SU-DHL-6 (cell line): ENCODE measurements at regions not wholly inside any gene's neighbourhood (a gene's known extent, or its start where the extent isn't known, plus 50 kb on each side); places are given as distances from the start of the nearest gene placed in this dataset.
"Not testable (repeated sequence)": the region's sequence is repeated elsewhere in the genome, so short reads cannot be mapped to it uniquely, and the experiment has no call there.

Source experiments
- H2AFZ ChIP-seq: fragments of 200-600 bp; sonication (generic); 2 replicates; pipeline ENCODE4 v1.6.1; 2014; ENCODE audit warnings: low read depth, mild to moderate bottlenecking, moderate library complexity, mixed read lengths, antibody characterized with exemption, low read length; ENCODE audit not compliant: severe bottlenecking
- H3F3A ChIP-seq: fragments of 200-600 bp; shearing (Covaris generic); 2 replicates; pipeline ENCODE4 v1.6.0; 2016; ENCODE audit warnings: antibody characterized with exemption, mild to moderate bottlenecking; ENCODE audit not compliant: insufficient read depth
- H3K27ac ChIP-seq: fragments of 200-600 bp; sonication (generic); 2 replicates; pipeline ENCODE4 v1.5.1; 2016; ENCODE audit warnings: low read depth, mild to moderate bottlenecking, low read length, moderate library complexity, mixed read lengths
- H3K27me3 ChIP-seq: fragments of 200-600 bp; sonication (generic), shearing (Covaris generic); 2 replicates; pipeline ENCODE4 v1.6.0; 2014; ENCODE audit warnings: mild to moderate bottlenecking, low read length
- H3K36me3 ChIP-seq: fragments of 200-600 bp; sonication (generic); 2 replicates; pipeline ENCODE4 v1.6.1; 2014; ENCODE audit warnings: mild to moderate bottlenecking, low read length, mixed read lengths
- H3K4me2 ChIP-seq: fragments of 300-600, 200-600 bp; shearing (Covaris generic), sonication (generic); 2 replicates; pipeline ENCODE4 v1.6.0; 2014; ENCODE audit warnings: low read length, low read depth, mild to moderate bottlenecking; ENCODE audit not compliant: poor library complexity, severe bottlenecking
- H3K4me3 ChIP-seq: fragments of 200-600 bp; sonication (generic); 2 replicates; pipeline ENCODE4 v1.5.1; 2014; ENCODE audit warnings: antibody characterized with exemption, low read length, mild to moderate bottlenecking, mixed read lengths; ENCODE audit not compliant: insufficient read depth, poor library complexity, severe bottlenecking
- H3K79me2 ChIP-seq: fragments of 200-600 bp; sonication (generic); 2 replicates; pipeline ENCODE4 v1.6.1; 2014; ENCODE audit warnings: mild to moderate bottlenecking, low read length, moderate library complexity; ENCODE audit not compliant: insufficient read depth
- H3K9ac ChIP-seq: fragments of 200-600 bp; sonication (generic); 2 replicates; pipeline ENCODE4 v1.7.0; 2014; ENCODE audit warnings: mild to moderate bottlenecking, low read length
- H3K9me2 ChIP-seq: fragments of 200-600 bp; sonication (generic); replicated peaks from 2 replicates; pipeline ENCODE4 v1.6.1; 2014; ENCODE audit warnings: low read length; ENCODE audit not compliant: insufficient read depth
- H3K9me3 ChIP-seq: fragments of 200-600 bp; sonication (generic); 2 replicates; pipeline ENCODE4 v1.6.1; 2014; ENCODE audit warnings: low read length, mixed read lengths; ENCODE audit not compliant: insufficient read depth
- H4K20me1 ChIP-seq: fragments of 200-600 bp; sonication (generic); 2 replicates; pipeline ENCODE4 v1.6.1; 2014; ENCODE audit warnings: low read depth, mild to moderate bottlenecking, antibody characterized with exemption, low read length, moderate library complexity, mixed read lengths
- EZH2phosphoT487 ChIP-seq: fragments of 200-600 bp; sonication (generic), shearing (Covaris generic); conservative IDR thresholded peaks from 2 replicates; pipeline ENCODE4 v1.6.1; 2018; ENCODE audit warnings: mild to moderate bottlenecking, antibody characterized with exemption, low read length, moderate library complexity, mixed read lengths
- TF ChIP-seq, protein P1 (sequence below): fragments of 200-600 bp; sonication (generic); IDR thresholded peaks from one replicate; pipeline ENCODE4 v1.5.1; 2017; ENCODE audit warnings: antibody characterized with exemption, mild to moderate bottlenecking, low read length, moderate library complexity; ENCODE audit not compliant: insufficient read depth, poor library complexity, severe bottlenecking

DNA sequence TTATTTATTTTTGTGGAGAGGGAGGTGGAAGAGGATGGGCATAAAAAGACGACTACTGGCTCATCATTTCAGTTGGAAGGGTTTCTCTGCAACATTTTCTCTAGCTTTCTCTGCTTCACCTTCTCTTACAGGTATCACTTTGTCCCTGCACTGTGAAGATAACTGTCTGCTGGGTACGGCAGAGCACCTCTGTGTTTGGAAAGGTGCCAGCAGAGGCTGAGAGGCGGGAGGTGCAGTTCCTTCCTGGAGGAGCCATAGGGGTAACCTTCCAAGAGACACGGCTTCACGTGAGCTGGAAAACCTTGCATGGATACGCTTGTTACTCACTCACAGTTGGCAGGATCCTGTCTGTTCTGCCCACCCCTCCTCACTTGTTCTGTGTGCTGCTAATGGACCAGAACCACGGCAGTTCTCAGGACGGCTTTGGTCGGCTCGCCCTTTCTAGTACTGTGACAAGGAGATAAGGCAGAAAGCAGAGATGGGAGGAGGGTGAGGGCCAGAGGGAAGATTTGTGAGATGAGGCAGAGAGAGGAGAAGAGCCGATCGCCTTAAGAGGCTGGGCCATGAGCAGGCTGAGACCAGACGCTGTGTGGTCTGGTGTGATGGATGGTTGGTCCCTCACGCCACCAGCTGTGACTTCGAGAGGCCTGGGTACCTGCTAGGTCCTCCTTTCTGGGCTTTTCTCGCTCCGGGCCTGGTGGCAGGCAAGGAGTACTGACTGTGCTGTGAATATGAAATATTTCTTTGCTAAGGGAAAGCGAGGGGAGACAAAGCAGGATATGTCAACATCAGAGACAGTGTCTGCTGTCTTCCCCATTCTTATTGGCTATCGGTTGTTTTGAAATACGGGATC, 66.8 kb downstream of the MRPL57 start:
- Histone ChIP-seq H3K79me2 (no peaks in the 10 kb centered on the region), H3K4me3 (no peak overlapping the region), H3K9me2 (no peaks in the 10 kb centered on the region), H3K4me2 (no peak overlapping the region), H4K20me1 (no peaks in the 10 kb centered on the region), H3K27me3 (no peaks in the 10 kb centered on the region), H3K36me3 (no peaks in the 10 kb centered on the region), H2AFZ (no peak overlapping the region), H3K9ac (no peak overlapping the region), H3K9me3 (no peaks in the 10 kb centered on the region), H3K27ac (no peak overlapping the region), H3F3A (no peaks in the 10 kb centered on the region)
- TF ChIP-seq, protein P1, sequence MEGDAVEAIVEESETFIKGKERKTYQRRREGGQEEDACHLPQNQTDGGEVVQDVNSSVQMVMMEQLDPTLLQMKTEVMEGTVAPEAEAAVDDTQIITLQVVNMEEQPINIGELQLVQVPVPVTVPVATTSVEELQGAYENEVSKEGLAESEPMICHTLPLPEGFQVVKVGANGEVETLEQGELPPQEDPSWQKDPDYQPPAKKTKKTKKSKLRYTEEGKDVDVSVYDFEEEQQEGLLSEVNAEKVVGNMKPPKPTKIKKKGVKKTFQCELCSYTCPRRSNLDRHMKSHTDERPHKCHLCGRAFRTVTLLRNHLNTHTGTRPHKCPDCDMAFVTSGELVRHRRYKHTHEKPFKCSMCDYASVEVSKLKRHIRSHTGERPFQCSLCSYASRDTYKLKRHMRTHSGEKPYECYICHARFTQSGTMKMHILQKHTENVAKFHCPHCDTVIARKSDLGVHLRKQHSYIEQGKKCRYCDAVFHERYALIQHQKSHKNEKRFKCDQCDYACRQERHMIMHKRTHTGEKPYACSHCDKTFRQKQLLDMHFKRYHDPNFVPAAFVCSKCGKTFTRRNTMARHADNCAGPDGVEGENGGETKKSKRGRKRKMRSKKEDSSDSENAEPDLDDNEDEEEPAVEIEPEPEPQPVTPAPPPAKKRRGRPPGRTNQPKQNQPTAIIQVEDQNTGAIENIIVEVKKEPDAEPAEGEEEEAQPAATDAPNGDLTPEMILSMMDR = no peak
- TF ChIP-seq EZH2phosphoT487 = no peak

DNA sequence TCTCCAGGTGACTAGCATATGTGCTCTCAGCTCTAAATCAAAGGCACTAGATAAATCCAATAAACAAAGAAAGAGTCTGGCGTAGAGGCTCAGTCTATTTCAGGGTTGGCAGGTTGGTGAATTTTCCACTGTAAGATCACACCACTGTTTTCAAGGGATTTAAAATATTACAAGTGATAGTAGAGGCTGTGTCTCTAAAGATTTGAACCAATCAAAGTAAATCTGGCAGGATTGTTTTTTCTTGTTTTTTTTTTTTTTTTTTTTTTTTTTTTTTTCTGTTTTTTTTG, 67.4 kb downstream of the MRPL57 start:
- H3K79me2 ChIP-seq, H2AFZ ChIP-seq, H3K9me2 ChIP-seq, H3K27ac ChIP-seq, H3F3A ChIP-seq, H3K27me3 ChIP-seq, H3K4me2 ChIP-seq, H3K9ac ChIP-seq, H3K9me3 ChIP-seq, H3K4me3 ChIP-seq, H3K36me3 ChIP-seq, H4K20me1 ChIP-seq: not testable (repeated sequence)

DNA sequence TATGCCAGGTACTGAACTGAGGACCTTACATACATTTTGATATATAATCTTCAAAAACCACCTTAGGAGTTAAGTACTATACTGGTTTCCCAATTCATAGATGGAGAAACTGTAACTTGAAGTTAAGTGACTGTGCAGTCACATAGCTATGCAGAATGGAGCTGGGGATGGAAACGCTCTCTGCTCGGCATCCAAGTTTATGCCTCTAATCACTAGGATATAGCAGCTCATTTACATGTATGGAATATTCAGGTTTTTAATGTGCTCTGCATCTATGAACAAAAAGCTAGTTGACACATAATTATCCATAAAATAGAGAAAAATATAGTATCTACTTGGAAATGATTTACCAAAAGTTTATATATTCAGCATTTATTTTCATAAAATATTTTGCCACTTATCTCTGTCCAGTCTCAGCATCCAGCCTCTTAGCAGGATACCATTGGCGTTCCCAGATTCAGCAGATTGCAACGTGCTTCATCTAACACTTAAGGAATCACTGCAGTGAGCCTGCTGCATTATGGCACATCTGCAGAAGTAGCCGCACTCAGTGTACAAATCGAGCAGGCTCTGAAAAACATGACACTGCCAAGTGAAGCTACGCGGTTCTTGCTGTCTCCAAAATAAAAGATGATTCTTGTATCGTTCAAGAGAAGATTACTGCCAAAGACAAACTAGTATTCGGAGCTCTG, 70.4 kb downstream of the MRPL57 start:
- Histone ChIP-seq H2AFZ (no peak overlapping the region), H3K27me3 (no peaks in the 10 kb centered on the region), H4K20me1 (no peaks in the 10 kb centered on the region), H3K27ac (no peak overlapping the region), H3K4me2 (no peak overlapping the region), H3K9me2 (no peaks in the 10 kb centered on the region), H3K9ac (no peak overlapping the region), H3K79me2 (no peaks in the 10 kb centered on the region), H3K9me3 (no peaks in the 10 kb centered on the region), H3F3A (no peaks in the 10 kb centered on the region), H3K4me3 (no peak overlapping the region), H3K36me3 (no peaks in the 10 kb centered on the region)
- TF ChIP-seq EZH2phosphoT487 = no peak
- TF ChIP-seq, protein P1 = no peak

DNA sequence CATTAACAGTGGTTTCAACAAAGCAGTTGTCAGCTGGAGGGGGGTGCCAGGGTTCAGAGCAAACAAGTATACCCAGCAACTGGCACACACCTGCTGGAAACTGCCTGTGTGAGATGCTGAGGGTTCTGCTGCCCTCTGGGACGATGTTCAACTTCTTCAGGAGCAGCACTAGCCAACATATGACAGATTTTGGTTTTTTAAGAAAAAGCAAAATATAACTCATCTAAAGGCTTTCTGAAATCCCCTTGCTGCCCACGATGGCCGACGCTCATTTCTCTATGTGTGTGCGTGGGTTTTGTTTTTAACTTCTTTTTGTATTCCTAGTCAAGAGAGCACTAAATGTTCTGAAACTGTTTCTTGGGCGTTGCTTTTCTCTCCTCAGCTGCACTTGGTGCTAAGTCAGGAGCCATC, 79.9 kb downstream of the MRPL57 start:
- TF ChIP-seq, protein P1 = no peak
- TF ChIP-seq EZH2phosphoT487 = no peak

More for the DNA sequence above, 79.9 kb downstream of the MRPL57 start:
- no peaks in the 10 kb centered on the region for H3K79me2 ChIP-seq
- no peaks in the 10 kb centered on the region for H3K9me2 ChIP-seq
- no peak overlapping the region for H3K27ac ChIP-seq
- no peaks in the 10 kb centered on the region for H3K27me3 ChIP-seq
- H3K9ac ChIP-seq = no peak overlapping the region
- H3K4me2 ChIP-seq = no peak overlapping the region
- H3K4me3 ChIP-seq = no peak overlapping the region
- H4K20me1 ChIP-seq = no peaks in the 10 kb centered on the region
- H2AFZ ChIP-seq = no peak overlapping the region
- no peaks in the 10 kb centered on the region for H3K9me3 ChIP-seq
- no peaks in the 10 kb centered on the region for H3F3A ChIP-seq
- H3K36me3 ChIP-seq = no peaks in the 10 kb centered on the region
